ENCODE measurements at regions not wholly inside any gene's neighbourhood (a gene's known extent, or its start where the extent isn't known, plus 50 kb on each side); places are given as distances from the start of the nearest gene placed in this dataset.
"Not testable (repeated sequence)": the region's sequence is repeated elsewhere in the genome, so short reads cannot be mapped to it uniquely, and the experiment has no call there.

DNA sequence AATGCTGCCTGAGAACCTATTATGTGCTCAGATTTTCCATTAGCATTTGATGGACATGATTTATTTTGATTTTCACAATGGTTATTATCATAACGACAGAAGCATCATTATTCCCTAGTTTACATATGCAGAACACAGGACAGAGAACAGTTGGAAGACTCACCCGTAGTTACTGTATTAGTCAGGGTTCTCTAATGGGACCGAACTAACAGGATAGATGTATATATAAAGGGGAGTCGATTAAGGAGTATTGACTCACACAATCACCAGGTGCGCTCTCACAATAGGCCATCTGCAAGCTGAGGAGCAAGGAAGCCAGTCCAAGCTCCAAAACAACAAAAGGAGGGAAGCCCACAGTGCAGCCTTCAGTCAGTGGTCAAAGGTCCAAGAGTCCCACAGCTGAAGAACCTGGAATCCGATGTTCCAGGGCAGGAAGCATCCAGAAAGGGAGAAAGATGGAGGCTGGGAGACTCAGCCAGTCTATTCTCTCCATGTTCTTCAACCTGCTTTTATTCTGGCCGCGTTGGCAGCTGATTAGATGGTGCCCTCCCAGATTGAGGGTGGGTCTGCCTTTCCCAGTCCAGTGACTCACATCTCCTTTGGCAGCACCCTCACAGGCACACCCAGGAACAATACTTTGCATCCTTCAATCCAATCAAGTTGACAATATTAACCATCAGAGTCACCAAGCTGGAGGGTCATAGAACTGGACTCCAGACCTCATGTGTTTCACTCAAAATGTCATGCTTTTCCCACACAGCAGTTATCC is 92.7 kb upstream of the XYLT1 start:
- DNase-seq = no peak

GRCh38 chr16:17561056-17561455 is 90.3 kb upstream of the XYLT1 start:
- DNase-seq = no peak

- no peak for DNase-seq
These were observed 89.8 kb upstream of the XYLT1 start for GRCh38 chr16:17560548-17560947.

GRCh38 chr16:17559394-17559793 is 88.6 kb upstream of the XYLT1 start:
- no peak for DNase-seq

DNA sequence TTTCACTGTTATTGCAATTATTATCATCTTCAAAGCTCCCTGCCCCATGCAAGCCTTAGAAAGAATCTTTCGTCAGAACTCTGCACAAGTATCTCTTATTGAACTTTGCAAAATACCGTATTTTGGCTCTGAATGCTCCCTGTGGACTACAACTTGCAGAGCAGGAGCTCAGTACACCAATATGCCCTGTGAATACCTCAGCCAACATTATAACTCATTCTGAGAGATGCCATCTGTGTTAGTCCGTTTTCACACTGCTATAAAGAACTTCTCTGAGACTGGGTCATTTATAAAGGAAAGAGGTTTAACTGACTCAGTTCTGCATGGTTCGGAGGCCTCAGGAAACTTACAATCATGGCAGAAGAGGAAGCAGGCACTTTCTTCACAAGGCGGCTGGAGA is 87.2 kb upstream of the XYLT1 start:
- no peak for DNase-seq

GRCh38 chr16:17557480-17557879 is 86.7 kb upstream of the XYLT1 start:
- DNase-seq = no peak

GRCh38 chr16:17556276-17557052 is 85.7 kb upstream of the XYLT1 start:
- peak in 1 of 58 donors; percentile 10 for DNase-seq

DNA sequence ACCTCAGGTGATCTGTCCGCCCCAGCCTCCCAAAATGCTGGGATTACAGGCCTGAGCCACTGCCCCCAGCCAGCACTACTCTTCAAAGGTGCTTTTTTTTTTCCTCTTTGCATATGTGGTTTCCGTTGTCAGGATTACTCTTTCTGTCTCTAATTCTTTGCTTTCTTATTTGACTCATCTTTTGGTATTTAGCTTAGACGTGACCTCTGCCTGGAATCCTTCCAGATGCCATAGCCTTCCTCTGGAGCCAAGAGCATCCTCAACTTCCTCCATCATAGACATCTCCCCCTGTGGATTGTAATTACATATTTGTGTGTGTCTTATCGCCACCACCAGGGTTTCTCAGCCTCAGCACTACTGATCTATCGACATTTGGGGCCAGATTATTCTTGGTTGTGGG is 84.4 kb upstream of the XYLT1 start:
- no peak for DNase-seq

- DNase-seq = no peak
These were observed 81.6 kb upstream of the XYLT1 start for GRCh38 chr16:17552351-17552750.

DNA sequence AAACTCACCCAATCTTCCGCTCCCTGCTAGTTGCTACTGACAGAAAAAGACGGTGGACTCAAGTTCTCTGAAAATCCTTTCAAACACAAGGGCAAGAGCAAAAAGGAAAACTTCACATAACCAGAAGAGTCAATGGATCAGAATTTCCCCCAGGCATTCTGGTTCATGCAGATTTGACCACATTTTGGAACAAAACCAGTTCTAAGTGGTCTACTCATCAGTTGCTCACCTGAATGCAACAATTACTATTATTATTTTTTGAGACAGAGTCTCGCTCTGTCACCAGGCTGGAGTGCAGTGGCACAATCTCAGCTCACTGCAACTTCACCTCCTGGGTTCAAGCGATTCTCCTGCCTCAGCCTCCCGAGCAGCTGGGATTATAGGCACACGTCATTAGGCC is 80.9 kb upstream of the XYLT1 start:
- DNase-seq = not testable (repeated sequence)

- no peak for DNase-seq
These were observed 78.1 kb upstream of the XYLT1 start for GRCh38 chr16:17548825-17549224.

GRCh38 chr16:17544785-17545184 is 74.0 kb upstream of the XYLT1 start:
- no peak for DNase-seq

- no peak for DNase-seq
These were observed 73.5 kb upstream of the XYLT1 start for GRCh38 chr16:17544304-17544703.

DNA sequence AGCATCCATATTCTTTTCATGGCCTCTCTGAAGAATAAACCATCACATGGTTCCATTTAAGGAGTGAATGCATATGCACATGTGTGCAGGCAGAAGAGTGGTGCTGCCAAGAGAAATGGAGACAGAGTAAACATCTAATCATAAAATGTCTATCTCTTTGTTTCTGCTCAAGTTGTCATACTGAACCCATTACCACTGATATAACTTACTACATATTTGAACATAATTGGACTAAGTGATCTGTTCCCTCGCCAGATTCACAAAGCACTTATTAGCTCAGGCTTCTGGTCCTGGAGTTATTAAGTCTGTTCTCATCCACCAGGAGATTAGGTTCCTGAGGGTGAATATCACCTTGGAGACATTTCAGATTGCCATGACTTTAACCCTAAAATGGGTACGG is 72.3 kb upstream of the XYLT1 start:
- DNase-seq = no peak

DNA sequence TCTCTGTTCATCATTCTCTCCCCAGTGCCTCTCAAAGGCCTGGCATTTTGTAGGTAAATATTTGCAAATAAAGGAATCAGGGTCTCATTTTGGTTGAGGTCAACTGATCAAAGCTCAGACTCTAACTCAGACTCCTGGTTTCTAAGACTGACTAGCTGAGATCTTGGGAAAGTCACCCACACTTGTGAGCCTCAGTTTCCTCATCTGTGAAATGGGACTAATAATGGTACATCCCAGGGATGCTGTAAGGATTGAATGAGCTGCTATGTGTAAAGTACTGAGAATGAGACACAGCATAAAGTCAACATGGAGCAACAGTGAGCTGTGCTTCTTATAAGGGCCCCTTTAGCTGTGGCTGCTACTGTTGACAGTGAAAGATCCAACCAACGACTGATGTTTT is 70.6 kb upstream of the XYLT1 start:
- DNase-seq = no peak

DNA sequence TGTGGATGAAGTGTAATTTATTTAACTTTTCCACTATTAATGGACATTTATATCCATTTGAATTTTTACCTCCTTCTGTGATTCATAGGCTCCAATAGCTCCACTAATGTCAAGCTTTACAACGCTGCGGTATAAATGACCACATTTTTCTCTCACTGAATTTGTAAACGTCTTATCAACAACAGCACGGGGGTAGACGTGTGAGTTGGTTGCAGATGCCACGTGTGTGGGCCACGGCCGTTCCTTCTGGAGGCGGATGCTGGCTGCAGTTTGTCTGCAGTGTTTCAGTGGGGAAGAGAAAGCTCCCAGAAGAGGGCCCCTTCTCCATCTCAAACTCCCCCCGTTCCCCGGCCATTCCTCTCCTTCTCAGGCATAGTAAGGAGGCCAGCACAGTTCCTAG is 68.2 kb upstream of the XYLT1 start:
- DNase-seq = peak in 6 of 58 donors; percentile 1 to 21 (median 8)

DNA sequence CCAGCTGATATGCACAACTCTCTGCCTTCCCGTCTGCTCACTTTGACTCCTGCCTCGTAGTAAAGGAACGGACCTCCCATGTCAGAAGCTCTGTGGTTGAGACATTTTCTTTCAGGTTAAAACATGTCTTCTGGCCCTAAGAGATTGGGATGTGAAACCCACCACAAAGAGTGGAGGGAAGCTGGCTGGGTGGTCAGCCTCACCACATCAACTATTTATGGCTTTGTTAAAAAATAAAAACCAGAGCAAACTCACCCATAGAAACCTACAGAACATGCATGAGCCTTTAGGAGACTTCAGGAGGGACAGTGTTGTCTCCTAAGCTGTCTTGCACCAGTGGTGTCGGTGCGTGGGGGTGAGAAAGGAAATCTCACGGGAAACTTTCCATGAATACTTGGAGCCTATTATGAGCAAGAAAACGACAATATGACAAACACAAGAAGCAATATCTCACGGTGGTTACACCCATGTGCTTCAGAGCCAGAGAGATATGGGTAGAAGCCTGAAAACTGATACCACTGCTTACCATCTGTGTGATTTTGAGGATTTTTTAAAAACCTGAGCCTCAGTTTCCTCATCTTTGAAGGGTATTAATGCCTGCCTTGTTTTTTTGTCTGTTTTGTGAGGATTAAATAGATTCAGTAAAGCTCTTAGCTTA is 61.7 kb upstream of the XYLT1 start:
- no peak for DNase-seq

GRCh38 chr16:17529982-17530760 is 59.4 kb upstream of the XYLT1 start:
- DNase-seq = no peak

GRCh38 chr16:17526956-17527937 is 56.5 kb upstream of the XYLT1 start:
- no peak for DNase-seq

GRCh38 chr16:17524656-17525055 is 53.9 kb upstream of the XYLT1 start:
- no peak for DNase-seq
